Parathyroid adenoma (tissue), 2 donors: ENCODE measurements at regions not wholly inside any gene's neighbourhood (a gene's known extent, or its start where the extent isn't known, plus 50 kb on each side); places are given as distances from the start of the nearest gene placed in this dataset.

Source experiments
- H2AFZ ChIP-seq: fragments of 300-600 bp; sonication (generic); one replicate; pipeline ENCODE4 v1.7.0; 2017; ENCODE audit warnings: antibody characterized with exemption, mild to moderate bottlenecking
- H3K27ac ChIP-seq: fragments of 300-600 bp; sonication (generic); one replicate; pipeline ENCODE4 v1.7.0; 2017
- H3K27me3 ChIP-seq: fragments of 300-600 bp; sonication (generic); one replicate; pipeline ENCODE4 v1.7.0; 2017; ENCODE audit warnings: low read length; ENCODE audit not compliant: control insufficient read depth, insufficient read depth
- H3K36me3 ChIP-seq: fragments of 300-600 bp; sonication (generic); one replicate; pipeline ENCODE4 v1.7.0; 2017; ENCODE audit warnings: low read length; ENCODE audit not compliant: control insufficient read depth, insufficient read depth
- H3K4me1 ChIP-seq: fragments of 300-600 bp; sonication (generic); one replicate; pipeline ENCODE4 v1.7.0; 2017; ENCODE audit warnings: control low read depth
- H3K4me2 ChIP-seq: fragments of 300-600 bp; sonication (generic); one replicate; pipeline ENCODE4 v1.7.0; 2017; ENCODE audit warnings: low read length
- H3K4me3 ChIP-seq: fragments of 300-600 bp; sonication (generic); one replicate; pipeline ENCODE4 v1.7.0; 2017; ENCODE audit warnings: low read depth, low read length
- H3K79me2 ChIP-seq: fragments of 300-600 bp; sonication (generic); one replicate; pipeline ENCODE4 v1.7.0; 2017; ENCODE audit warnings: control low read depth
- H3K9ac ChIP-seq: fragments of 300-600 bp; sonication (generic); one replicate; pipeline ENCODE4 v1.7.0; 2017; ENCODE audit warnings: mild to moderate bottlenecking
- H3K9me3 ChIP-seq: fragments of 300-600 bp; sonication (generic); one replicate; pipeline ENCODE4 v1.7.0; 2017; ENCODE audit warnings: low read length; ENCODE audit not compliant: control insufficient read depth
- TF ChIP-seq, protein P1 (sequence below): fragments of 300-600 bp; sonication (generic); IDR thresholded peaks from one replicate; pipeline ENCODE4 v1.7.0; 2017; ENCODE audit warnings: antibody characterized with exemption, mild to moderate bottlenecking
- donor health status: primary hyperparathyroidism.

DNA sequence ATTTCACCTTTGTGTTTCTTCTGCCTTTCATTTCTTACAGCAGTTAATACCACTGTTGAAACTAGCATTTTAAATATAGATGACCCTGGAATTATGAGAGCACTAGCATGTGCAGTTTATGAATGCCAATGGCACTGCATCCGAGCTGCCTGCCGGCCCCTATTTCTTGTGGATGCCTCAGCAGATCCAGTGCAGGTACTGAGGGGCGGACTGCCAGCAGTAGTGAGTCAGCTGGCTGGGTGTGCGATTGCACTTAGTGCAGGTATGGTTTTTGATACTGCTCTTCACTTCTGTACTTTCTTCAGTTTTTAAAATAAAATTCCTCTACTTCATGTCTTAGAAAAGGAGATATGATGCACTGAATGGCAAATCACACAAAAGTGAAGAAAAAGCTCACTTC, 453.0 kb downstream of the DIPK2A start:
- Histone ChIP-seq H3K4me1 (no peaks in the 10 kb centered on the region), H3K9me3 (no peaks in the 10 kb centered on the region), H2AFZ (no peak overlapping the region), H3K4me2 (no peak overlapping the region), H3K79me2 (no peaks in the 10 kb centered on the region), H3K27ac (no peak overlapping the region), H3K27me3 (no peaks in the 10 kb centered on the region), H3K4me3 (no peak overlapping the region), H3K9ac (no peak overlapping the region), H3K36me3 (no peaks in the 10 kb centered on the region)
- TF ChIP-seq, protein P1, sequence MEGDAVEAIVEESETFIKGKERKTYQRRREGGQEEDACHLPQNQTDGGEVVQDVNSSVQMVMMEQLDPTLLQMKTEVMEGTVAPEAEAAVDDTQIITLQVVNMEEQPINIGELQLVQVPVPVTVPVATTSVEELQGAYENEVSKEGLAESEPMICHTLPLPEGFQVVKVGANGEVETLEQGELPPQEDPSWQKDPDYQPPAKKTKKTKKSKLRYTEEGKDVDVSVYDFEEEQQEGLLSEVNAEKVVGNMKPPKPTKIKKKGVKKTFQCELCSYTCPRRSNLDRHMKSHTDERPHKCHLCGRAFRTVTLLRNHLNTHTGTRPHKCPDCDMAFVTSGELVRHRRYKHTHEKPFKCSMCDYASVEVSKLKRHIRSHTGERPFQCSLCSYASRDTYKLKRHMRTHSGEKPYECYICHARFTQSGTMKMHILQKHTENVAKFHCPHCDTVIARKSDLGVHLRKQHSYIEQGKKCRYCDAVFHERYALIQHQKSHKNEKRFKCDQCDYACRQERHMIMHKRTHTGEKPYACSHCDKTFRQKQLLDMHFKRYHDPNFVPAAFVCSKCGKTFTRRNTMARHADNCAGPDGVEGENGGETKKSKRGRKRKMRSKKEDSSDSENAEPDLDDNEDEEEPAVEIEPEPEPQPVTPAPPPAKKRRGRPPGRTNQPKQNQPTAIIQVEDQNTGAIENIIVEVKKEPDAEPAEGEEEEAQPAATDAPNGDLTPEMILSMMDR: no peak

DNA sequence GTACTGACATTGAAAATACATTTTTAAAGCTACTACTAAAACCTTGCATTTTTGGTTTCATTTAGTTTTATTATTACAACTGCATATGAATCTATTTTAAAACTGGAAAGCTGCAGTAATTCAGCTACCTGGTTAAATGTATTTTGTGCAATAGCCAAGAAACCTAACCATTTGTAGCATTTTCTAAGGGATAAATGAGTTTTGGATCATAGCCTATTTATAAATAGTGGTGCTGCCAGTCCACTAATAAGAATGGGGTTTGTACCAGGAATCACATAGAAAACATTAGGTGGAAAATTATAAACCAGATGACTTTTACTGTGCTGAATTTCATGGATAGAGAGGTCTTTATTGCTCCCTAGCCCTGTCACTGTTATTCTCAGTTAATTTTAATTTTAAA, 454.7 kb downstream of the DIPK2A start:
- Histone ChIP-seq H3K9ac (no peak overlapping the region), H3K36me3 (no peaks in the 10 kb centered on the region), H3K4me1 (no peaks in the 10 kb centered on the region), H3K27ac (no peak overlapping the region), H3K27me3 (no peaks in the 10 kb centered on the region), H3K79me2 (no peaks in the 10 kb centered on the region), H2AFZ (no peak overlapping the region), H3K4me2 (no peak overlapping the region), H3K9me3 (no peaks in the 10 kb centered on the region), H3K4me3 (no peak overlapping the region)
- TF ChIP-seq, protein P1: no peak

- no peaks in the 10 kb centered on the region for H3K4me1 ChIP-seq
- no peaks in the 10 kb centered on the region for H3K27me3 ChIP-seq
- no peaks in the 10 kb centered on the region for H3K9me3 ChIP-seq
- H3K4me2 ChIP-seq: no peak overlapping the region
- H3K4me3 ChIP-seq: no peak overlapping the region
- TF ChIP-seq, protein P1: no peak
- no peak overlapping the region for H2AFZ ChIP-seq
- no peaks in the 10 kb centered on the region for H3K79me2 ChIP-seq
- no peaks in the 10 kb centered on the region for H3K36me3 ChIP-seq
- H3K27ac ChIP-seq: no peak overlapping the region
- no peak overlapping the region for H3K9ac ChIP-seq
Observed at GRCh38 chr3:144426967-144427366, 455.3 kb downstream of the DIPK2A start.

DNA sequence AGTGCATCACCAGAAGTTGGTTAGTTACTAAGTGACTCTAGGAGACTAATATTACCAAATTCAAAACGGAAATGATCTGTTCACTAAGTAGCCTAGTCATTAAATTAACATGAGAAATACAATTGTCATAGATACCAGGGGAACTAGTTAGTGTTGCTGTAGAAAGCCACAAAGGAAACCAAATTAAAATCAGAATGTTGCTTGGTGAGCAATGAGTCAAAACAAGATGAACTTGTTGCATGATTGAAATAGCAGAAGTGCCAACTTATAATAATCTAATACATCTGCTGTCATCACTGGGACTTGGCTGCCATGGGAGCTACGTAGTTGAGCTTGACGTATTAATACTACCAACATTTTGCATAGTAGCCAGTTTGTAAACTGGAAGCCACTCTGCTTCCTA, 458.1 kb downstream of the DIPK2A start:
- Histone ChIP-seq H3K79me2 (no peaks in the 10 kb centered on the region), H3K4me3 (no peak overlapping the region), H3K36me3 (no peaks in the 10 kb centered on the region), H3K4me2 (no peak overlapping the region), H3K9ac (no peak overlapping the region), H3K27ac (no peak overlapping the region), H3K4me1 (no peaks in the 10 kb centered on the region), H3K9me3 (no peaks in the 10 kb centered on the region), H3K27me3 (no peaks in the 10 kb centered on the region), H2AFZ (no peak overlapping the region)
- TF ChIP-seq, protein P1: no peak

- Histone ChIP-seq H3K36me3 (no peaks in the 10 kb centered on the region), H3K27ac (no peak overlapping the region), H3K4me2 (no peak overlapping the region), H2AFZ (no peak overlapping the region), H3K4me3 (no peak overlapping the region), H3K9ac (no peak overlapping the region), H3K9me3 (no peaks in the 10 kb centered on the region), H3K27me3 (no peaks in the 10 kb centered on the region), H3K79me2 (no peaks in the 10 kb centered on the region), H3K4me1 (no peaks in the 10 kb centered on the region)
- TF ChIP-seq, protein P1: no peak
Observed at GRCh38 chr3:144431134-144431533, 459.5 kb downstream of the DIPK2A start.
